ENCODE measurements at regions not wholly inside any gene's neighbourhood (a gene's known extent, or its start where the extent isn't known, plus 50 kb on each side); places are given as distances from the start of the nearest gene placed in this dataset.

GRCh38 chr10:129020651-129021330 is 446.2 kb upstream of the MGMT start:
- TF ChIP-seq CTCF (IDR thresholded peaks at IDR 0.05; ENCODE audit: extremely low read depth in 1 of 2, insufficient read depth in 1 of 2, low read depth in 1 of 2, low read length in 2 of 2) (no peak), FOS (IDR thresholded peaks at IDR 0.05; ENCODE audit: borderline replicate concordance, insufficient read depth, low read length) (no peak), MYC (IDR thresholded peaks at IDR 0.05; ENCODE audit: low read depth, low read length) (no peak)
